Thyroid gland (tissue), 4 donors: ENCODE measurements at regions not wholly inside any gene's neighbourhood (a gene's known extent, or its start where the extent isn't known, plus 50 kb on each side); places are given as distances from the start of the nearest gene placed in this dataset.

Experiments
- DNase-seq, 2 donors: peaks; one replicate each; pipeline ENCODE4 v3.0.0-alpha.2; 2019
- H3K27ac ChIP-seq, 3 donors: fragments of 200-600 bp; sonication (generic); 1 replicate in 2 of 3; 2 replicates in 1 of 3; pipeline ENCODE4 v1.5.1; 2016 to 2019; ENCODE audit warnings: mild to moderate bottlenecking in 1 of 3, moderate library complexity in 1 of 3
- H3K27me3 ChIP-seq: fragments of 200-600 bp; sonication (generic); one replicate; pipeline ENCODE4 v1.5.1; 2019
- H3K36me3 ChIP-seq, 2 donors: fragments of 200-600 bp; sonication (generic); one replicate each; pipeline ENCODE4 v1.5.1; 2016 to 2019
- H3K4me1 ChIP-seq, 2 donors: fragments of 200-600 bp; sonication (generic); one replicate each; pipeline ENCODE4 v1.5.1; 2017 to 2019
- H3K4me3 ChIP-seq, 3 donors: fragments of 200-600 bp; sonication (generic); replicated peaks in 1 of 3; 1 replicate in 2 of 3; 2 replicates in 1 of 3; pipeline ENCODE4 v1.5.1; 2016; ENCODE audit warnings: mild to moderate bottlenecking in 1 of 3
- H3K9me3 ChIP-seq: fragments of 200-600 bp; sonication (generic); one replicate; pipeline ENCODE4 v1.5.1; 2017
- POLR2A ChIP-seq, 2 donors: fragments of 450-650 bp; IDR thresholded peaks; one replicate each; pipeline ENCODE4 v1.6.1; 2017; ENCODE audit warnings: antibody characterized with exemption in 2 of 2, mild to moderate bottlenecking in 2 of 2, moderate library complexity in 1 of 2
- WGBS, 2 donors: methylation state at CpG; one replicate each; pipeline ENCODE4 v1.1.5; 2017; 5-methylcytosine and 5-hydroxymethylcytosine counted together
- intact Hi-C: fragments of 100-400 bp; cut with DNase I; formaldehyde crosslinking; loops from one replicate; pipeline ENCODE4 v1.15.1; 2023
- TF ChIP-seq, protein P1 (sequence below), 6 experiments: fragments of 200-600 bp in 3 of 6; fragments of 450-650 bp in 3 of 6; sonication (generic) in 3 of 6; IDR thresholded peaks; one replicate each; pipeline ENCODE4 v1.5.1; 2016 to 2019; ENCODE audit warnings: antibody characterized with exemption in 6 of 6, mild to moderate bottlenecking in 2 of 6, inconsistent platforms in 1 of 6, moderate library complexity in 1 of 6

DNA sequence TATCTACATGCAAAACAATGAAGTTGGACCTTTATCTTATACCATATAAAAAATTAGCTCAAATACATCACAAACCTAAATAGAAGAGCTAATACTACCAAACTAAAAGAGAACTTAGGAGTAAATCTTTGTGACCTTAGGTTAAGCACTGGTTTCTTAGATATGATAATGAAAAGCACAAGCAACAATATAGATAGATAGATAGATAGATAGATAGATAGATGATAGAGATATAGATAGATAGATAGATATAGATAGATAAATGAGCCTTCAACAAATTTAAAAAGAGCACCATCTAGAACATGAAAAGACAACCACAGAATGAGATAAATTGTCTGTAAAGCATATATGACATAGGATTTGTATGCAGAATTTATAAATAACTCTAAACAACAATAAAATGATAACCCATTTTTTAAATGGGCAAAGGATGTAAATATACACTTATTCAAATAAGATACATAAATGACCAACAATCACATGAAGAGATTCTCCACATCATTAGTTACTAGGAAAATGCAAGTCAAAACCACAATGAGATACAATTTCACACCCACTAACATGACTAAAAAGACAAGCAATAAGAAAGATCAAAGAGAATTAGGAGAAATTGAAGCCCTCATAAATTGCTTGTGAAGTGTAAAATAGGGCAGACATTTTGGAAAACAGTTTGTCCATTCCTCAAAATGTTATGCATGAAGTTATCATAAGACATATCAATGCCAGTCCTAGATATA, 293.7 kb downstream of the BTG1 start:
- Histone ChIP-seq H3K27ac (no peak overlapping the region), H3K36me3 (no peaks in the 10 kb centered on the region), H3K4me1 (peaks cover 0 to 10% of the 10 kb centered on the region in 2 donors), H3K4me3 (no peak overlapping the region), H3K9me3 (no peaks in the 10 kb centered on the region), H3K27me3 (no peaks in the 10 kb centered on the region)
- no peak for TF ChIP-seq POLR2A (IDR thresholded peaks at IDR 0.05)
- TF ChIP-seq, protein P1, sequence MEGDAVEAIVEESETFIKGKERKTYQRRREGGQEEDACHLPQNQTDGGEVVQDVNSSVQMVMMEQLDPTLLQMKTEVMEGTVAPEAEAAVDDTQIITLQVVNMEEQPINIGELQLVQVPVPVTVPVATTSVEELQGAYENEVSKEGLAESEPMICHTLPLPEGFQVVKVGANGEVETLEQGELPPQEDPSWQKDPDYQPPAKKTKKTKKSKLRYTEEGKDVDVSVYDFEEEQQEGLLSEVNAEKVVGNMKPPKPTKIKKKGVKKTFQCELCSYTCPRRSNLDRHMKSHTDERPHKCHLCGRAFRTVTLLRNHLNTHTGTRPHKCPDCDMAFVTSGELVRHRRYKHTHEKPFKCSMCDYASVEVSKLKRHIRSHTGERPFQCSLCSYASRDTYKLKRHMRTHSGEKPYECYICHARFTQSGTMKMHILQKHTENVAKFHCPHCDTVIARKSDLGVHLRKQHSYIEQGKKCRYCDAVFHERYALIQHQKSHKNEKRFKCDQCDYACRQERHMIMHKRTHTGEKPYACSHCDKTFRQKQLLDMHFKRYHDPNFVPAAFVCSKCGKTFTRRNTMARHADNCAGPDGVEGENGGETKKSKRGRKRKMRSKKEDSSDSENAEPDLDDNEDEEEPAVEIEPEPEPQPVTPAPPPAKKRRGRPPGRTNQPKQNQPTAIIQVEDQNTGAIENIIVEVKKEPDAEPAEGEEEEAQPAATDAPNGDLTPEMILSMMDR (IDR thresholded peaks at IDR 0.05), result no peak
- intact Hi-C loops, result no loop called here
- DNase-seq, result no peak

DNA sequence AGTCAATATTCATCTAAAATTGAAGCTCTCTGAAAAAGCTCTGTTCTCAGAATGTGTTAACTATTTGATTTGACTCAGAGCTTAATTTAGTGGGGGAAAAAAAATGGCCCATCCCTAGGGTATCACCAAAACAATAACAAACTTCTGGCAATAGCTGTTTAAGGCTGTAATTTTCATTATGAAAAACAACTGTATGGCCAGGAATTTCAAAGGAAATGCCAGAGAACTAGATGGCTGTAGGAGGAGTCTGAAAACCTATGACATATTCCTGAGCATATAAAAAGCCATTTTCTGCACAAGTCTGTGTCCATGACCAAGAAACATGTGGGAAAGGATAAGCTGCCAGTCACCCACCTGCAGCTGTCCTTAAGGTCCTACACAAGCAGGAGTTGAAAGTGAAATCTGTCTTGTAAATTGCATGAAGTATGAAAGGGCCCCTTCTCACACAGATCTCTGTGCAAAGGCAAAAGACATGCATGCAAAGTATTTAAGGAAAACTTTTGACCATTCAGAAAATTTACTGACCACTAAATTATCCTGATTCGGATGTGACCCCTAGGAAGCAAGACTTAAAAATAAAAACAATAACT, 299.1 kb downstream of the BTG1 start:
- WGBS, 2 donors, result 89 to 91% methylated on average over 1 of the region's 1 CpG
- Histone ChIP-seq H3K4me1 (no peaks in the 10 kb centered on the region), H3K36me3 (no peaks in the 10 kb centered on the region), H3K27me3 (no peaks in the 10 kb centered on the region), H3K27ac (no peak overlapping the region), H3K4me3 (no peak overlapping the region), H3K9me3 (no peaks in the 10 kb centered on the region)
- no peak for DNase-seq
- TF ChIP-seq, protein P1 (IDR thresholded peaks at IDR 0.05), result no peak
- no peak for TF ChIP-seq POLR2A (IDR thresholded peaks at IDR 0.05)
- intact Hi-C loops, result no loop called here

DNA sequence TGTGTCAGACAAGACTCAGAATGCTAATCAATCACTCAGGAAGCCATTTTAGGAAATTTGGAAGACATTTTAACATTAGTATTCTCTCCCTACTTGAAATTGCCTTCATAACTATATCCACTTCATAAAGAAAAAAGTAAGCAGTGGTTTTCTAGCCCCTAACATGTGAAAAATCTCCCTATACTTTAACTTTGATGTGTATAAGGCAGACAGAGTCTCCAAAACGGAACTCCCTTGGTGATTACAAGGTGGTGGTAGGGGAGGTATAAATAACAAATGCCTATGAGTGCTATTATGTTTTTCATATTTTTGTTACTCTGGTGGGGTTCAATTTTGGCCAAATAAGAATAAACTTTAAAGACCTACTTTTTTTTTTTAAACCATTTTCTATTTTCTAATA, 300.3 kb downstream of the BTG1 start:
- no peak overlapping the region for H3K27ac ChIP-seq
- H3K36me3 ChIP-seq, result no peaks in the 10 kb centered on the region
- no peak overlapping the region for H3K4me3 ChIP-seq
- WGBS, 2 donors, result 89 to 96% methylated on average over 1 of the region's 1 CpG
- H3K4me1 ChIP-seq, result no peaks in the 10 kb centered on the region
- H3K27me3 ChIP-seq, result no peaks in the 10 kb centered on the region
- DNase-seq, result no peak
- no peaks in the 10 kb centered on the region for H3K9me3 ChIP-seq
- intact Hi-C loops, result no loop called here
- TF ChIP-seq, protein P1 (IDR thresholded peaks at IDR 0.05), result no peak
- TF ChIP-seq POLR2A (IDR thresholded peaks at IDR 0.05), result no peak

DNA sequence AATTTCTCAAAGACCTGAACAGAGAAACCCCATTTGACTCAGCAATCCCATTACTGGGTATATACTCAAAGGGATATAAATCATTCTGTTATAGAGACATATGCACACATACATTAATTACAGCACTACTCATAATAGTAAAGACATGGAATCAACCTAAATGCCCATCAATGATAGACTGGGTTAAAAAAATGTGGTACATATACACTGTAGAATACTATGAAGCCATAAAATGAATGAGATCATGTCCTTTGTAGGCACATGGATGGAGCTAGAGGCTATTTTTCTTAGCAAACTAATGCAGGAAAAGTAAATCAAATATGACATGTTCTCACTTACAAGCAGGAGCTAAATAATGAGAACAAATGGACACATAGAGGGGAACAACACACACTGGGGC, 303.8 kb downstream of the BTG1 start:
- H3K27ac ChIP-seq, result no peak overlapping the region
- no peaks in the 10 kb centered on the region for H3K27me3 ChIP-seq
- H3K4me1 ChIP-seq, result no peaks in the 10 kb centered on the region
- no peaks in the 10 kb centered on the region for H3K36me3 ChIP-seq
- no peak overlapping the region for H3K4me3 ChIP-seq
- intact Hi-C loops, result no loop called here
- DNase-seq, result no peak
- no peaks in the 10 kb centered on the region for H3K9me3 ChIP-seq
- TF ChIP-seq, protein P1 (IDR thresholded peaks at IDR 0.05), result no peak
- TF ChIP-seq POLR2A (IDR thresholded peaks at IDR 0.05), result no peak

DNA sequence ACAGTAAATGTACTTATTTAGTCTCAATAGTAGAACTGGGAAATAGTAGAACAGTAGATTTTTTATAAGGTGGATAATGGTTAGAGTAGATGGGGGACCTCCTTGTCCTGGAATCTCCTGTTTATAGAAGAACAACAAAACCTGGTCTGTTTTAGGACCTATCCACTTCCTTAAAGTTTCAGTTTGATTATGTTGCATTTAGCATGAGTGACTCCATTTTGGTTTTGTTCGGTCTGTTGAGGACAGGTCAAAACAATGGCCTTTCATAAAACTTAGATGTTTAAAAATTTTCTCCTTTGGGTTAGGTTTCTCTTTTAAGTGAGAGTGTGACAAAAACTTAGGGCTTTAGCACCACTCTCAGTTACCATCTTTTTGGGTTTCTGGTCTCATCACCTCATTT, 308.9 kb downstream of the BTG1 start:
- intact Hi-C loops, result no loop called here
- DNase-seq, result no peak
- TF ChIP-seq, protein P1 (IDR thresholded peaks at IDR 0.05), result no peak
- no peak for TF ChIP-seq POLR2A (IDR thresholded peaks at IDR 0.05)
- no peaks in the 10 kb centered on the region for H3K36me3 ChIP-seq
- WGBS, 2 donors, result 95% methylated on average over 1 of the region's 1 CpG
- no peak overlapping the region for H3K27ac ChIP-seq
- H3K9me3 ChIP-seq, result no peaks in the 10 kb centered on the region
- no peak overlapping the region for H3K4me3 ChIP-seq
- no peaks in the 10 kb centered on the region for H3K4me1 ChIP-seq
- no peaks in the 10 kb centered on the region for H3K27me3 ChIP-seq
